PFSK-1 (cell line): ENCODE measurements at regions not wholly inside any gene's neighbourhood (a gene's known extent, or its start where the extent isn't known, plus 50 kb on each side); places are given as distances from the start of the nearest gene placed in this dataset.

Experiments used
- FOXP2 ChIP-seq: optimal IDR thresholded peaks from 2 replicates; pipeline ENCODE3; 2011; ENCODE audit warnings: borderline replicate concordance, control low read depth, inconsistent platforms; ENCODE audit not compliant: insufficient read depth; ENCODE audit errors: extremely low read length, extremely low read depth
- POLR2AphosphoS5 ChIP-seq: IDR thresholded peaks from 2 replicates; pipeline ENCODE4 v1.6.1; 2012; ENCODE audit warnings: low read depth, mild to moderate bottlenecking, control low read depth, low read length, moderate library complexity
- SIN3A ChIP-seq: IDR thresholded peaks from 2 replicates; pipeline ENCODE4 v1.6.1; 2012; ENCODE audit warnings: mild to moderate bottlenecking, low read length, moderate library complexity, borderline replicate concordance; ENCODE audit not compliant: insufficient read depth
- TAF1 ChIP-seq: IDR thresholded peaks from 2 replicates; pipeline ENCODE4 v1.6.1; 2012; ENCODE audit warnings: low read length, control low read depth, borderline replicate concordance; ENCODE audit not compliant: insufficient read depth
- TF ChIP-seq, protein P1 (sequence below), 2 experiments: IDR thresholded peaks; 2 replicates each; pipeline versions ENCODE4 v1.6.1 to v1.8.0; 2011 to 2012; ENCODE audit warnings: low read depth in 2 of 2, low read length in 2 of 2, control low read depth in 1 of 2, inconsistent platforms in 1 of 2, mild to moderate bottlenecking in 1 of 2, moderate library complexity in 1 of 2; ENCODE audit not compliant: insufficient read depth in 1 of 2

DNA sequence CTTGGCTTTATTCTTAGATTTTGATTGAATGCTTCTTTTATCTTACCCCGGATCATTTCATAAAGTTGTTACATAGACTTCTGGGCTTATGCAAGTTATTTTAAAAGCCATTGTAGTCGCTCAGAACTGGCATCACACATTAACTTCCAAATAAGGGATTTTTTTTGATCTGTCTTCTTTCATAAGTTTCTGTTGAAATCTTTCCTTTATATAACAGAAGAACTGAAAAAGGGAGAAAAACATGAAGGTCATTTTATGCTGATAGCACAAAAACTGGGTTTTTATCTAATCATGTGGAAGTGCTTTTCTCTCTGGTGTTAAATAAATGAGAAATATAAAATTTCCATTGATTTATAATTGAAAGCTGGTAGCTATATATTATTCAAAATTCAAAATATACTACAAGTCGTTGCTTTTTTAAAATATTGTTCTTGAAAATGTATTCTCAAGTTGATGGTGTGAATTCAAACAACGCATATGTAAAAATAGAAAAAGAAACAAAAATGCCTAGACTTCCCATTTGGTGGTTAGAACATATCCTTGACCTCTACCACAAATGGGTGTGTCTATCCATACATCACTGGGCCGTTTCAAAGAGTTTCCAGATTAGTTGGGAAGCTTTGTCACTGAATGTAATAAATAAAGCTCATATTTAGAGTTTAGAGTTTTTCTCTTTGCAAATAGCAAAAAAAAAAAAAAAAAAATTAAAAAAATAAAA lies 258.3 kb upstream of the ZPLD1 start:
- TF ChIP-seq TAF1: no peak
- no peak for TF ChIP-seq POLR2AphosphoS5

DNA sequence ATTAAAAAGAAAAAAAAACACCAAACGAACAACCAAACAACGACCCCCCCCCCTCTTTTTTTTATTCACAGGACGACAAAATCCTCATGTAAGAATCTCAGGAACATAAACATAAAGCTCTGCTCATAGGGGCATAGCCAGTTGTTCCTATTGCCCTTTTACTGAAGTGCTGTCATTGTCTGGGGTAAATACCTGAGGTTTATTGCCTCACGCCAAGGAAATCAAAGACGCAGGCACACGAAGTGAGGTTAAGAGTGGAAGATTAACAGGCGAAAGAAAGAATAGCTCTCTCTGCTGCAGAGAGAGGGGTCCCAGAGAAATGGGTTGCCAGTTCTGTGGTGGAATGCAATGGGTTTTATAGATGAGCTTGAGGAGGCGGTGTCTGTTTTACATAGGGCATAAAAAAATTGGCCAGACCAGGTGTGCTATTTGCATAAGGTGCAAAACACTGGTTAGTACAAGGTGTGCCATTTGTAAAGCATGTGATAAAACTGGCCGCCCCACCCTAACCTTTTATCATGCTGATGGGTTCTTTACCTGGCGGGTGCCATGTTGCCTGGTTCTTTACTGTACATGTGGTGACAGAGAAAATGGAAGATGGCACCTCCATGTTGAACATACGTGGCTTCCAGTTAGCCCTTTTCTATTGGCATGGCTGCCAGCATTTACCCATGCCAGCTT lies 257.6 kb upstream of the ZPLD1 start:
- TF ChIP-seq, protein P1, sequence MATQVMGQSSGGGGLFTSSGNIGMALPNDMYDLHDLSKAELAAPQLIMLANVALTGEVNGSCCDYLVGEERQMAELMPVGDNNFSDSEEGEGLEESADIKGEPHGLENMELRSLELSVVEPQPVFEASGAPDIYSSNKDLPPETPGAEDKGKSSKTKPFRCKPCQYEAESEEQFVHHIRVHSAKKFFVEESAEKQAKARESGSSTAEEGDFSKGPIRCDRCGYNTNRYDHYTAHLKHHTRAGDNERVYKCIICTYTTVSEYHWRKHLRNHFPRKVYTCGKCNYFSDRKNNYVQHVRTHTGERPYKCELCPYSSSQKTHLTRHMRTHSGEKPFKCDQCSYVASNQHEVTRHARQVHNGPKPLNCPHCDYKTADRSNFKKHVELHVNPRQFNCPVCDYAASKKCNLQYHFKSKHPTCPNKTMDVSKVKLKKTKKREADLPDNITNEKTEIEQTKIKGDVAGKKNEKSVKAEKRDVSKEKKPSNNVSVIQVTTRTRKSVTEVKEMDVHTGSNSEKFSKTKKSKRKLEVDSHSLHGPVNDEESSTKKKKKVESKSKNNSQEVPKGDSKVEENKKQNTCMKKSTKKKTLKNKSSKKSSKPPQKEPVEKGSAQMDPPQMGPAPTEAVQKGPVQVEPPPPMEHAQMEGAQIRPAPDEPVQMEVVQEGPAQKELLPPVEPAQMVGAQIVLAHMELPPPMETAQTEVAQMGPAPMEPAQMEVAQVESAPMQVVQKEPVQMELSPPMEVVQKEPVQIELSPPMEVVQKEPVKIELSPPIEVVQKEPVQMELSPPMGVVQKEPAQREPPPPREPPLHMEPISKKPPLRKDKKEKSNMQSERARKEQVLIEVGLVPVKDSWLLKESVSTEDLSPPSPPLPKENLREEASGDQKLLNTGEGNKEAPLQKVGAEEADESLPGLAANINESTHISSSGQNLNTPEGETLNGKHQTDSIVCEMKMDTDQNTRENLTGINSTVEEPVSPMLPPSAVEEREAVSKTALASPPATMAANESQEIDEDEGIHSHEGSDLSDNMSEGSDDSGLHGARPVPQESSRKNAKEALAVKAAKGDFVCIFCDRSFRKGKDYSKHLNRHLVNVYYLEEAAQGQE (IDR thresholded peaks at IDR 0.05; ENCODE audit: insufficient read depth in 1 of 2, low read depth in 2 of 2, low read length in 2 of 2): no peak
- TF ChIP-seq POLR2AphosphoS5 (no peak), FOXP2 (no peak), TAF1 (no peak), SIN3A (no peak)

DNA sequence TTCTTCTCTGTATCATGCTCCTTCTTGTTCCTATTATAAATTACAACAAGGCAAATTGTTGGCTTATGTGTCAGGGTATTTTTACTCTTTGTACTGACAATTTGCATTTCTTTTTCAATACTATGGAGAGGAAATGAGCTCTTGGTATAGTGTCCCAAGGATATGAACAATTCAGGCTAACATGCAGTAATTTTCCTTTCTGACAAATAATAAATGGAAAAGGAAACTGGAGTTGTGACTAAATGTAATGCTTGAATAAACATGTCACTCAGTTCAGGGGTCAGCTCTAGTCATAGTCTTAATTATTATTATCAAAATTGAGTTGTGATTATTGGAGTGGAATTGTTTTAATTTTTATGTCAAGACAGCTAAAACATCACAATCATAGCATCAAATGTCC lies 256.0 kb upstream of the ZPLD1 start:
- TF ChIP-seq FOXP2: no peak
- no peak for TF ChIP-seq POLR2AphosphoS5
- TF ChIP-seq SIN3A: no peak
- no peak for TF ChIP-seq TAF1
- TF ChIP-seq, protein P1 (IDR thresholded peaks at IDR 0.05; ENCODE audit: insufficient read depth in 1 of 2, low read depth in 2 of 2, low read length in 2 of 2): no peak

DNA sequence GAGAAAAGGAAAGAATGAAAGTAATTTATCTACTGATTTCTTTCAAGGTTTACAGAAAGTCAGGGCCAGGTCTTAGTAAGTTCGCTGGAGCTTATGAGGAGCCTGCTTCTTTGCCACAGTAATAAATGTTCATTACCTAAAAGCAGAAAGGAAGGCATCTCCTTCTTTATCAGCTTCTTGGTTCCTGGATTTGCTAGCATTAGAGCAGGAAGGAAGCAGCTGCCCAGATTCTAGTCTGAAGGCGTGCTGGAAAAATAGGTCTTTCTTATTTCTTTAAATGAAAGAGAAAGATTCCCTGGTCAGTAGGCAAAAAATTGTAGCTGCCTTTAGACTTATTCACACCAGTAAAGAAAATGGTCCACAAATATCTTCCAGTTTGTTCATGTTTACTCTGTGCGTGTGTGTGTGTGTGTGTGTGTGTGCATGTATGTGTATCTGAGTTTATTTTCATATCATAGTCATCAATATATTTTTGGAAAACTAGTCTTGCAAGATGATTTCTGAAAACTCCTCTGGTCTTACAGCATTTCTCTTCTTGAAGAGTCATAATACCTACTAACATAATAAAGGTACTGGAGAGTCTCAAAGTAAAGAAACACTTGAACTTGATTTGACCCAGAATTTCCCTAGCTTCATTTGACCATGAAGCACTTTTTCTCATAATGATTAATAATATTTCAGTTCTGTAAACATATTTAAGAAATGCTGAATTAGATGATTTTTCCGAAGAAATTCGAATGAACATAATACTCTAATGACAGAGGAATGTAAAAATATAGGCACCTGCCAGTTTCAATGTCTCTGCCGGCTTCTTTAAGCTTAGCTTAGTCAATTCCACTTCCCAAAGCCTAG lies 255.3 kb upstream of the ZPLD1 start:
- TF ChIP-seq TAF1: no peak
- no peak for TF ChIP-seq POLR2AphosphoS5
- no peak for TF ChIP-seq FOXP2
- TF ChIP-seq, protein P1 (IDR thresholded peaks at IDR 0.05; ENCODE audit: insufficient read depth in 1 of 2, low read depth in 2 of 2, low read length in 2 of 2): no peak
- no peak for TF ChIP-seq SIN3A

DNA sequence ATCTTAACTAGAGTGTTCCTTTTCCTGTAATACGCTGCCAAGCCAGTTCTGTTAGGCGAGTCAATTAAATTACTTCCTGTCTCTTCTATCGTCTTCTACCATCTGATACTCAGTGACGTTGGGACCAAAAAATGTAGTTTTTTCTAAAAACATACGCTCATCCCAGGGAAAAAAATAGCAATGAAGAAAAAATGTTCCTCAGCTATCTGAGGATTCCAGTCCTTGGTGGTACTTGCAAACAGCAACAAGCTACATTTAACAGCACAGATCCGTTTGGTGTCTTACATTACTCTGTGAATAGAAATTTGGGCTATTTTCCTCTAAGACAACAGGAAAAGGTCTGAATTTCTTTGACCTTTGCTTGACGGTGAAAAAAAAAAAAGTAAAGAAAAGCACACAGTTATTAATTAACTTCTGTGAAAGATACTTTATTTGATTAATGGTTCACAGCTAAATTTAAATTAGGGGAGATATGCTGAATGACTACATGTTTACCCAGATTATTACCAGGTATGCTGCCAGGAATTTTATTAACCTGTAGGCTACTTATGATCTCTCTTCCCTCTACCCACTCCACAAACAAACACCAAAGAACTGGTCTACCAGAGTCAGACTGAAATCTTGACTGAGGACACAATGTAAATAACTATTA lies 254.4 kb upstream of the ZPLD1 start:
- no peak for TF ChIP-seq SIN3A
- no peak for TF ChIP-seq TAF1
- no peak for TF ChIP-seq POLR2AphosphoS5
- TF ChIP-seq, protein P1 (IDR thresholded peaks at IDR 0.05; ENCODE audit: insufficient read depth in 1 of 2, low read depth in 2 of 2, low read length in 2 of 2): no peak
- TF ChIP-seq FOXP2: no peak
